ENCODE measurements at regions not wholly inside any gene's neighbourhood (a gene's known extent, or its start where the extent isn't known, plus 50 kb on each side); places are given as distances from the start of the nearest gene placed in this dataset.

- no peak overlapping the region for H3K4me3 ChIP-seq (ENCODE audit: low read depth, low read length)
- DNase-seq (ENCODE audit: low read depth): no peak
- TF ChIP-seq, protein P1, sequence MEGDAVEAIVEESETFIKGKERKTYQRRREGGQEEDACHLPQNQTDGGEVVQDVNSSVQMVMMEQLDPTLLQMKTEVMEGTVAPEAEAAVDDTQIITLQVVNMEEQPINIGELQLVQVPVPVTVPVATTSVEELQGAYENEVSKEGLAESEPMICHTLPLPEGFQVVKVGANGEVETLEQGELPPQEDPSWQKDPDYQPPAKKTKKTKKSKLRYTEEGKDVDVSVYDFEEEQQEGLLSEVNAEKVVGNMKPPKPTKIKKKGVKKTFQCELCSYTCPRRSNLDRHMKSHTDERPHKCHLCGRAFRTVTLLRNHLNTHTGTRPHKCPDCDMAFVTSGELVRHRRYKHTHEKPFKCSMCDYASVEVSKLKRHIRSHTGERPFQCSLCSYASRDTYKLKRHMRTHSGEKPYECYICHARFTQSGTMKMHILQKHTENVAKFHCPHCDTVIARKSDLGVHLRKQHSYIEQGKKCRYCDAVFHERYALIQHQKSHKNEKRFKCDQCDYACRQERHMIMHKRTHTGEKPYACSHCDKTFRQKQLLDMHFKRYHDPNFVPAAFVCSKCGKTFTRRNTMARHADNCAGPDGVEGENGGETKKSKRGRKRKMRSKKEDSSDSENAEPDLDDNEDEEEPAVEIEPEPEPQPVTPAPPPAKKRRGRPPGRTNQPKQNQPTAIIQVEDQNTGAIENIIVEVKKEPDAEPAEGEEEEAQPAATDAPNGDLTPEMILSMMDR (IDR thresholded peaks at IDR 0.05; ENCODE audit: low read depth, low read length, missing control alignments): no peak
These were observed 95.1 kb upstream of the TMEM170B start for GRCh38 chr6:11442495-11442894.

DNA sequence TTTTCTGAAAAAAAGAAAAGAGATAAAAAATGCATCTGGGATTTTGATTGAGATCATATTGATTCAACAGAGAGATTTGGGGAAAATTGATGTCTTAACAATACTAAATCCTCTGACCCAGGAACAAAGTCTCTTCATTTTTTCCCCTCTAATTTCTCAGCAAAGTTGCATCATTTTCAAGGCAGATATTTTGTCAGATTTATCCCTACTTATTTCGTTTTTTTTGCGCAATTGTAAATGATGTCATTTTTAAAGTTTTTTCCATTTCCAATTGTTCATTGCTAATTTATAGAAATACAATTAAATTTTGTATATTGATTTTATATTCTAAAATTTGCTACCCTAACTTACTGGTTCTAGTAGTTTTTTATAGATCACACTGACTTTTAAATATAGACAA lies 97.7 kb upstream of the TMEM170B start:
- DNase-seq (ENCODE audit: low read depth): no peak

GRCh38 chr6:11439017-11439420 lies 98.5 kb upstream of the TMEM170B start:
- no peak for DNase-seq (ENCODE audit: low read depth)
- TF ChIP-seq, protein P1 (IDR thresholded peaks at IDR 0.05; ENCODE audit: low read depth, low read length, missing control alignments): no peak
- no peak overlapping the region for H3K4me3 ChIP-seq (ENCODE audit: low read depth, low read length)

More for the DNA sequence above, 97.7 kb upstream of the TMEM170B start:
- TF ChIP-seq, protein P1 (IDR thresholded peaks at IDR 0.05; ENCODE audit: low read depth, low read length, missing control alignments): no peak
- H3K4me3 ChIP-seq (ENCODE audit: low read depth, low read length): no peak overlapping the region

DNA sequence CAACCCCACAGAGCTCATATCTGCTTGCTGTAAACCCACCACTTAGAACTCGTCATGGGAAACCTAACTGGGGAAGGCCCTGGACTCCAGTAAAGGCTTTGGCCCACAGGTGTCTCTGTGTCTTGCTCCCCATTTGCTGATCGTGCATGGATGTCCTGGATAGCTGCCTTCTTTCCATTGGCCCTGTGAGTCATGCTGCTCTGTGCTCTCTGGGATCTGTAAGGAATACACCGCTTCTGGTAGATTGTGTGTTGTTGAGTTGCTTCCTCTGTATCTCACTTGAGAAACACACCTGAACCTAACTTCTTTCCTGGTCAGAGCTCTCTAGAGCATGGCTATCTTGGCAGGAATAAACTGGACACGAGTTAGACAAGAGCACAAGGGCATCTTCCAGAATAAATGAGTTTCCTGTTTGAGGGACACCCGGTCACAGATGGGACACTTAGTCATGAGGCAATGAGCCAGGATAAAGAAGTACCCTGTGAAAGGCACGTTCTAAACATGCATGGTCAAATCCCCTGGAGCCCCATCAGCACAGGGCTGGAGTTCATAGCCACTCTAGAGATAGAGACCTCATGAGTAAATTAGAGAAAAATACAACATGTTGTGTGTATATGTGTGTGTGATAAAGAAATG lies 99.6 kb upstream of the TMEM170B start:
- DNase-seq (ENCODE audit: low read depth): no peak
- H3K4me3 ChIP-seq (ENCODE audit: low read depth, low read length): no peak overlapping the region
- TF ChIP-seq, protein P1 (IDR thresholded peaks at IDR 0.05; ENCODE audit: low read depth, low read length, missing control alignments): no peak

DNA sequence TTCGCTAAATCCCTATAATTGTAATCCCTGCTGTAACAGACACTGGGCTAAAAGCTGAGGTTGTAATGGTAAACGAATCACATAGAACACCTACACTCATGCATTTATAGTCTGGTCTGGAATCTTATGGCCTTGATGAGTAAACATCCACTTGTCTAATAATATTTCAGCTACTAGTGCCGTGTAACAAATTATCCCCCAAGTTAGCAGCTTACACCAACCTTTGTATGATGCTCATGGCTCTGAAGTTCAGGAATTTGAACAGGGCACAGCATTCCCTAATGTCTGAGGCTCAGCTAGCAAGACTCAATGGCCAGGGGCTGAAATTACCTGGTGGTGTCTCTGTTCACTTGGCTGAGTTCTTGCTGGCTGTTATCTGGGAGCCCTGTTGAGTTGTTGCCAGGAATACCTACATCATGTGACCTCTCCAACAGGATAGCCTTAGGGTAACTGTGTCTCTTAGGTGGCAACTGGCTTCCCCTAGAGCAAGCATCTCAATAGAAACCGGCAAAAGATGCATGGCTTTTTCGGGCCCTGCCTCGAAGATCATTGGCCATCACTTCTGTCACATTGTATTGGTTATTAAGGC lies 100.9 kb upstream of the TMEM170B start:
- TF ChIP-seq, protein P1 (IDR thresholded peaks at IDR 0.05; ENCODE audit: low read depth, low read length, missing control alignments): no peak
- DNase-seq (ENCODE audit: low read depth): no peak
- H3K4me3 ChIP-seq (ENCODE audit: low read depth, low read length): no peak overlapping the region

DNA sequence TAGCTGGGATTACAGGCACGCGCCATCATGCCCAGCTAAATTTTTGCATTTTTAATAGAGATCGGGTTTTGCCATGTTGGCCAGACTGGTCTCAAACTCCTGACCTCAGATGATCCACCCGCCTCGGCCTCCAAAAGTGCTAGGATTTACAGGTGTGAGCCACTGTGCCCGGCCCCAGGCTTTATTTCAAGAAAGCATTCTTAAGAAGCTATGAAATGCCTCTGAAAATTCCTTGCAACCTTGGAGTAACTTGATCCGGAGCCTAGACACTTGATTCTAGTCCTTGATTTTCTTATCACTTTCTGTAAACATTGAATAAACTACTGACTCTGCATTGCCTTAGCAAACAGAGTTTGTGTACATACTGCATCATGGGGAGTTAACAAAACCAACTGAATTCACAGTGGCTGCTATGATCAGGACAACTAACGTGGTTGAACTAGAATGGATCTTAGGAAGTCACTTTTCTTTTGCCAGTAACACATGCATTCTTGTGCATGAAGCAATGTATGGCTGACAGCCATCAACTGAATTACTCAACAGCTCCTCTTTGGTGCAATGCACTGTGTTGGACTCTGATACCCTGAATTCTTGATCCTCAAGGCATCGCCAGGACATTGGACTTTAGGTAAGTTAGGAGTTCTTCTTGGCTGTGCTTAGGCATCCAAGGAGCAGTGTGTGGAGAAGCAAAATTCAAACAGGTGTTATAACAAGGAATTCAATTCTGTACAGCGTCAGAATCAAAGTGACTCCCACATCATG lies 102.8 kb upstream of the TMEM170B start:
- no peak overlapping the region for H3K4me3 ChIP-seq (ENCODE audit: low read depth, low read length)
- TF ChIP-seq, protein P1 (IDR thresholded peaks at IDR 0.05; ENCODE audit: low read depth, low read length, missing control alignments): no peak
- no peak for DNase-seq (ENCODE audit: low read depth)

All from GM12864 (cell line).